GM12864 (cell line): ENCODE measurements at regions not wholly inside any gene's neighbourhood (a gene's known extent, or its start where the extent isn't known, plus 50 kb on each side); places are given as distances from the start of the nearest gene placed in this dataset.

Experiments
- DNase-seq: peaks from one replicate; pipeline ENCODE4 v3.0.0-alpha.2; 2011; ENCODE audit warnings: low read depth
- H3K4me3 ChIP-seq: 2 replicates; pipeline ENCODE4 v1.5.1; 2011; ENCODE audit warnings: mild to moderate bottlenecking, low read depth, low read length, control low read depth
- CTCF ChIP-seq: IDR thresholded peaks from 2 replicates; pipeline ENCODE4 v1.5.1; 2011; ENCODE audit warnings: low read depth, mild to moderate bottlenecking, moderate library complexity, low read length, control low read depth, inconsistent platforms; ENCODE audit errors: missing control alignments

GRCh38 chr4:32589097-32589496, 1868.9 kb downstream of the PCDH7 start:
- H3K4me3 ChIP-seq: no peak overlapping the region
- no peak for TF ChIP-seq CTCF
- DNase-seq: no peak

- no peak for DNase-seq
- no peak overlapping the region for H3K4me3 ChIP-seq
- no peak for TF ChIP-seq CTCF
Measured at GRCh38 chr4:32589853-32590252, 1869.7 kb downstream of the PCDH7 start.

DNA sequence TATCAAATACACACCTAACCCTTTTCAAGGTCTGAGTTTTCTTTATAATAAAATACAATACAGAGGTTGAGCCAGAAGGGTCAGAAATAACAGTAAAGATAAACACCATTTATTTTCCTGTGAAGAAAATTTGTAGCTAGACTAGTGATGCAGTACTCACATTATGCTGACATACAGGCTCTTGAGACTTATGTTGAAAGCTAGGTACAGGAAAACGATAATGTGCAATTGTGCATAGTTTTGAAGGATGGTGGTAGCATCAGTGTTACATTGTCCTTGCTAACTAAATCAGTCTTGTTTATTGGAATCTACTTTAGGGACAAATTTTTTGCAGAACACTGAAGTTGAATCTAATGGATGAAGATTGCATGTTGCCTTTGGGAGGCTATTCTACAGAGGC, 1877.2 kb downstream of the PCDH7 start:
- TF ChIP-seq CTCF: no peak
- H3K4me3 ChIP-seq: no peak overlapping the region
- no peak for DNase-seq

GRCh38 chr4:32601848-32602247, 1881.7 kb downstream of the PCDH7 start:
- no peak for DNase-seq
- no peak overlapping the region for H3K4me3 ChIP-seq
- no peak for TF ChIP-seq CTCF

DNA sequence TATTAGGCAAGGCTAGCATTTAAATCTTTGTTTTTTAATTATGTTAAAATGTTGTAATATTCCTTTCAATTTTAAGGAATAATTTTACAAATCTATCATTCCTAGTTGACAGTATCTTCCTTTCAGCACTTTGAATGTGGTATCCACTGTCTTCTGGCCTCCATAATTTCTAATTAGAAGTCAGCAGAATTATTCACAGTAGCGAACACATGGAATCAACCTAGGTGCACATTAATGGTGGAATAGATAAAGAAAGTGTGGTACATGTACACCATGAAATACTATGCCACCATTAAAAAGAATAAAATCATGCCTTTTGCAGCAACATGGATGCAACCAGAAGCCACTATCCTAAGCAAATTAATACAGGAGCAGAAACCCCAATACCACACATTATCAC, 1887.8 kb downstream of the PCDH7 start:
- H3K4me3 ChIP-seq: no peak overlapping the region
- TF ChIP-seq CTCF: no peak
- no peak for DNase-seq

GRCh38 chr4:32624943-32625603, 1904.9 kb downstream of the PCDH7 start:
- no peak for TF ChIP-seq CTCF

GRCh38 chr4:32625687-32626337, 1905.6 kb downstream of the PCDH7 start:
- H3K4me3 ChIP-seq: no peak overlapping the region
- TF ChIP-seq CTCF: no peak
- DNase-seq: no peak

More at GRCh38 chr4:32624943-32625603, 1904.9 kb downstream of the PCDH7 start:
- no peak for DNase-seq
- no peak overlapping the region for H3K4me3 ChIP-seq
